Liver (tissue), 7 donors: ENCODE measurements at regions not wholly inside any gene's neighbourhood (a gene's known extent, or its start where the extent isn't known, plus 50 kb on each side); places are given as distances from the start of the nearest gene placed in this dataset.

Experiments used
- DNase-seq: peaks from one replicate; pipeline ENCODE4 v3.0.0-alpha.2; 2017; ENCODE audit warnings: low spot score
- H3K27ac ChIP-seq, 2 donors: one replicate each; pipeline ENCODE4 v1.7.0; 2013; ENCODE audit warnings: inconsistent platforms in 2 of 2, low read length in 2 of 2, control low read depth in 1 of 2, low read depth in 1 of 2, mild to moderate bottlenecking in 1 of 2
- H3K27me3 ChIP-seq, 4 donors: one replicate each; pipeline versions ENCODE4 v1.6.1 to v1.7.0; 2013; ENCODE audit warnings: low read length in 3 of 4, inconsistent platforms in 1 of 4, mild to moderate bottlenecking in 1 of 4, moderate library complexity in 1 of 4; ENCODE audit not compliant: control insufficient read depth in 4 of 4, insufficient read depth in 4 of 4
- H3K36me3 ChIP-seq, 4 donors: one replicate each; pipeline versions ENCODE4 v1.6.1 to v1.7.0; 2013; ENCODE audit warnings: low read length in 3 of 4, mild to moderate bottlenecking in 3 of 4, low read depth in 1 of 4, moderate library complexity in 1 of 4; ENCODE audit not compliant: control insufficient read depth in 4 of 4, insufficient read depth in 3 of 4
- H3K4me1 ChIP-seq, 4 donors: one replicate each; pipeline versions ENCODE4 v1.6.1 to v1.7.0; 2013; ENCODE audit warnings: low read length in 3 of 4, mild to moderate bottlenecking in 3 of 4, moderate library complexity in 1 of 4; ENCODE audit not compliant: control insufficient read depth in 4 of 4, insufficient read depth in 4 of 4
- H3K4me3 ChIP-seq, 3 donors: one replicate each; pipeline versions ENCODE4 v1.6.1 to v1.7.0; 2013; ENCODE audit warnings: low read length in 3 of 3, control low read depth in 1 of 3, low read depth in 1 of 3, mild to moderate bottlenecking in 1 of 3
- H3K9ac ChIP-seq, 2 donors: one replicate each; pipeline ENCODE4 v1.7.0; 2013; ENCODE audit warnings: low read length in 2 of 2, mild to moderate bottlenecking in 2 of 2, moderate library complexity in 2 of 2, control low read depth in 1 of 2, low read depth in 1 of 2
- H3K9me3 ChIP-seq, 4 donors: one replicate each; pipeline versions ENCODE4 v1.6.1 to v1.7.0; 2013; ENCODE audit warnings: low read length in 3 of 4; ENCODE audit not compliant: control insufficient read depth in 4 of 4
- FOXA2 ChIP-seq: IDR thresholded peaks from 2 replicates; pipeline ENCODE4 v1.6.1; 2016; ENCODE audit warnings: antibody characterized with exemption
- JUND ChIP-seq, 2 donors: IDR thresholded peaks; 2 replicates each; pipeline ENCODE4 v1.6.1; 2016; ENCODE audit warnings: antibody characterized with exemption in 2 of 2
- NR2F2 ChIP-seq: IDR thresholded peaks from 2 replicates; pipeline ENCODE4 v1.6.1; 2016; ENCODE audit warnings: antibody characterized with exemption
- RAD21 ChIP-seq, 2 donors: IDR thresholded peaks; 2 replicates each; pipeline ENCODE4 v1.6.1; 2016; ENCODE audit warnings: antibody characterized with exemption in 2 of 2, mild to moderate bottlenecking in 2 of 2
- RXRA ChIP-seq, 2 donors: IDR thresholded peaks; 2 replicates each; pipeline ENCODE4 v1.6.1; 2017 to 2018; ENCODE audit warnings: antibody characterized with exemption in 2 of 2, mild to moderate bottlenecking in 1 of 2
- TAF1 ChIP-seq: conservative IDR thresholded peaks from 2 replicates; pipeline ENCODE4 v1.6.1; 2016; ENCODE audit warnings: antibody characterized with exemption, mild to moderate bottlenecking
- WGBS: extraction: QIAGEN DNeasy Blood & Tissue Kit; methylation state at CpG from one replicate; pipeline ENCODE4 v1.1.7; 2013; 5-methylcytosine and 5-hydroxymethylcytosine counted together
- TF ChIP-seq, protein P1 (sequence below): IDR thresholded peaks from 2 replicates; pipeline ENCODE4 v1.6.1; 2016; ENCODE audit warnings: antibody characterized with exemption, mild to moderate bottlenecking
- TF ChIP-seq, protein P2 (sequence below): IDR thresholded peaks from 2 replicates; pipeline ENCODE4 v1.6.1; 2016; ENCODE audit warnings: antibody characterized with exemption
- TF ChIP-seq, protein P3 (sequence below): IDR thresholded peaks from 2 replicates; pipeline ENCODE4 v1.6.1; 2016; ENCODE audit warnings: antibody characterized with exemption
- donor health status: healthy.
- donor health status: healthy.
- donor health status: healthy.
- donor health status: healthy.

DNA sequence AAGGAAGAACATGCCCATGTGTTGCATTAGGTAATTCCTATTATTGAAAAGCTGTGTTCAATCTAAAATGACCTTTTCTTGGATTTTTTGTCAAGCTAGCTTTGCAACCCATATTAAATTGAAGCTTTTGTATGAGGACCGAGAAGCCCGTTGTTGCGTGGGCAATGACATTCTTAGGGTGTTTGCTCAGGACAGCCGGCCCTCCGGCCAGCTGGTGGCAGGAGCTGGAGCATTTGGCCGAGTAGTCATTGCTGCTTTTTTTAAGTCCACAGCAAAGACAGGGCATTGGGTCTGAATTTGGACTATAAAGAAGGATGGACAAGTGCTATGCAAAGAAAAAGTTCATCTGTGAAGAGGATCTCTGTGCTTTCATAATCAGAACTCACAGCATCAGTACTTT is 365.8 kb downstream of the SAMD5 start (continued):
- TF ChIP-seq, protein P1, sequence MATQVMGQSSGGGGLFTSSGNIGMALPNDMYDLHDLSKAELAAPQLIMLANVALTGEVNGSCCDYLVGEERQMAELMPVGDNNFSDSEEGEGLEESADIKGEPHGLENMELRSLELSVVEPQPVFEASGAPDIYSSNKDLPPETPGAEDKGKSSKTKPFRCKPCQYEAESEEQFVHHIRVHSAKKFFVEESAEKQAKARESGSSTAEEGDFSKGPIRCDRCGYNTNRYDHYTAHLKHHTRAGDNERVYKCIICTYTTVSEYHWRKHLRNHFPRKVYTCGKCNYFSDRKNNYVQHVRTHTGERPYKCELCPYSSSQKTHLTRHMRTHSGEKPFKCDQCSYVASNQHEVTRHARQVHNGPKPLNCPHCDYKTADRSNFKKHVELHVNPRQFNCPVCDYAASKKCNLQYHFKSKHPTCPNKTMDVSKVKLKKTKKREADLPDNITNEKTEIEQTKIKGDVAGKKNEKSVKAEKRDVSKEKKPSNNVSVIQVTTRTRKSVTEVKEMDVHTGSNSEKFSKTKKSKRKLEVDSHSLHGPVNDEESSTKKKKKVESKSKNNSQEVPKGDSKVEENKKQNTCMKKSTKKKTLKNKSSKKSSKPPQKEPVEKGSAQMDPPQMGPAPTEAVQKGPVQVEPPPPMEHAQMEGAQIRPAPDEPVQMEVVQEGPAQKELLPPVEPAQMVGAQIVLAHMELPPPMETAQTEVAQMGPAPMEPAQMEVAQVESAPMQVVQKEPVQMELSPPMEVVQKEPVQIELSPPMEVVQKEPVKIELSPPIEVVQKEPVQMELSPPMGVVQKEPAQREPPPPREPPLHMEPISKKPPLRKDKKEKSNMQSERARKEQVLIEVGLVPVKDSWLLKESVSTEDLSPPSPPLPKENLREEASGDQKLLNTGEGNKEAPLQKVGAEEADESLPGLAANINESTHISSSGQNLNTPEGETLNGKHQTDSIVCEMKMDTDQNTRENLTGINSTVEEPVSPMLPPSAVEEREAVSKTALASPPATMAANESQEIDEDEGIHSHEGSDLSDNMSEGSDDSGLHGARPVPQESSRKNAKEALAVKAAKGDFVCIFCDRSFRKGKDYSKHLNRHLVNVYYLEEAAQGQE, result no peak

- H3K36me3 ChIP-seq, result no peaks in the 10 kb centered on the region
- no peak for TF ChIP-seq TAF1
- TF ChIP-seq, protein P2, sequence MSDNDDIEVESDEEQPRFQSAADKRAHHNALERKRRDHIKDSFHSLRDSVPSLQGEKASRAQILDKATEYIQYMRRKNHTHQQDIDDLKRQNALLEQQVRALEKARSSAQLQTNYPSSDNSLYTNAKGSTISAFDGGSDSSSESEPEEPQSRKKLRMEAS, result no peak
- TF ChIP-seq NR2F2, result no peak
- TF ChIP-seq RAD21 (IDR thresholded peaks at IDR 0.05), result no peak
- TF ChIP-seq FOXA2, result no peak
- TF ChIP-seq JUND (IDR thresholded peaks at IDR 0.05), result no peak
- TF ChIP-seq, protein P1, result no peak
- no peak for TF ChIP-seq RXRA (IDR thresholded peaks at IDR 0.05)
- TF ChIP-seq, protein P3, sequence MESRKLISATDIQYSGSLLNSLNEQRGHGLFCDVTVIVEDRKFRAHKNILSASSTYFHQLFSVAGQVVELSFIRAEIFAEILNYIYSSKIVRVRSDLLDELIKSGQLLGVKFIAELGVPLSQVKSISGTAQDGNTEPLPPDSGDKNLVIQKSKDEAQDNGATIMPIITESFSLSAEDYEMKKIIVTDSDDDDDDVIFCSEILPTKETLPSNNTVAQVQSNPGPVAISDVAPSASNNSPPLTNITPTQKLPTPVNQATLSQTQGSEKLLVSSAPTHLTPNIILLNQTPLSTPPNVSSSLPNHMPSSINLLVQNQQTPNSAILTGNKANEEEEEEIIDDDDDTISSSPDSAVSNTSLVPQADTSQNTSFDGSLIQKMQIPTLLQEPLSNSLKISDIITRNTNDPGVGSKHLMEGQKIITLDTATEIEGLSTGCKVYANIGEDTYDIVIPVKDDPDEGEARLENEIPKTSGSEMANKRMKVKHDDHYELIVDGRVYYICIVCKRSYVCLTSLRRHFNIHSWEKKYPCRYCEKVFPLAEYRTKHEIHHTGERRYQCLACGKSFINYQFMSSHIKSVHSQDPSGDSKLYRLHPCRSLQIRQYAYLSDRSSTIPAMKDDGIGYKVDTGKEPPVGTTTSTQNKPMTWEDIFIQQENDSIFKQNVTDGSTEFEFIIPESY, result no peak
- 90% methylated on average over 9 of the region's 9 CpGs for WGBS
- H3K27me3 ChIP-seq, result no peaks in the 10 kb centered on the region
- no peak for DNase-seq
- H3K27ac ChIP-seq, result no peak overlapping the region
- H3K9me3 ChIP-seq, result no peaks in the 10 kb centered on the region
- no peak overlapping the region for H3K9ac ChIP-seq
- no peaks in the 10 kb centered on the region for H3K4me1 ChIP-seq
- H3K4me3 ChIP-seq, result no peak overlapping the region
Observed at GRCh38 chr6:147879031-147879580, 370.6 kb downstream of the SAMD5 start.

DNA sequence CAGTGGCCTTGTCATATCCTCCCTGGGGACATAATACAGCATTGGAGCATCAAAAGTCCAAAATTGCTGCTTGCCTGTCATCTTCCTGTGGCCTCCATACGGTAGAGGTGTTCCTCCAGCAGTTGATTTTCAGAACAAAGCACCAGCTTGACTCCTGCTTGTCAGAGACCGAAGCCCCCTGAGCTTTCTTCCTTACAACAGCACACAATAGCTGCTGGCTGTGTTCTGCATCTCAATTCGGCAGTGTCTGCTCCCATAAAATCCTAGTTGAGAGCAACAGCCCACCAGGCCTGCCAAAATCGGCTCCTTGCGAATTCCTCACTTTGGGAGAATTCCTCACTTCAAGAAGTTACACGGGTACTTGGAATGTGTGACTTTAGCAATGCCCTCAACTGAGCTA is 372.9 kb downstream of the SAMD5 start:
- 88% methylated on average over 6 of the region's 6 CpGs for WGBS
- H3K36me3 ChIP-seq, result no peaks in the 10 kb centered on the region
- no peaks in the 10 kb centered on the region for H3K27me3 ChIP-seq
- H3K4me1 ChIP-seq, result no peaks in the 10 kb centered on the region
- no peak for TF ChIP-seq RAD21 (IDR thresholded peaks at IDR 0.05)
- TF ChIP-seq, protein P2, result no peak
- H3K4me3 ChIP-seq, result no peak overlapping the region
- H3K27ac ChIP-seq, result no peak overlapping the region
- no peak for DNase-seq
- no peak overlapping the region for H3K9ac ChIP-seq
- H3K9me3 ChIP-seq, result no peaks in the 10 kb centered on the region
